ENCODE measurements at regions not wholly inside any gene's neighbourhood (a gene's known extent, or its start where the extent isn't known, plus 50 kb on each side); places are given as distances from the start of the nearest gene placed in this dataset.

- CTCF ChIA-PET = no interaction called here
- DNase-seq (ENCODE audit: low spot score) = peak; percentile 47
- peaks cover 57% of the 10 kb centered on the region for H3K27me3 ChIP-seq (replicated peaks; ENCODE audit: insufficient read depth, low read depth, low read length, poor library complexity)
These were observed 194.3 kb downstream of the KIF18A start for GRCh38 chr11:27913650-27914049.

GRCh38 chr11:27912916-27913315 is 195.0 kb downstream of the KIF18A start:
- BruUV-seq (replicated peaks) = no TSS peak
- ChIA-PET CTCF (no interaction called here), POLR2A (ENCODE audit: low non-redundant PET) (no interaction called here)
- Histone ChIP-seq H3K4me3 (ENCODE audit: low read depth, low read length, poor library complexity, severe bottlenecking) (no peak overlapping the region), H3K27ac (ENCODE audit: low read depth, low read length, poor library complexity, severe bottlenecking) (no peak overlapping the region), H3K27me3 (replicated peaks; ENCODE audit: insufficient read depth, low read depth, low read length, poor library complexity) (peaks cover 63% of the 10 kb centered on the region), H3K4me1 (ENCODE audit: insufficient read depth, low read length, poor library complexity, severe bottlenecking) (no peaks in the 10 kb centered on the region), H3K36me3 (ENCODE audit: insufficient read depth, low read length, poor library complexity, severe bottlenecking) (no peaks in the 10 kb centered on the region), H3K9me3 (ENCODE audit: low read depth, low read length, poor library complexity, severe bottlenecking) (no peaks in the 10 kb centered on the region)
- peak; percentile 37 for DNase-seq (ENCODE audit: low spot score)
- no peak for TF ChIP-seq EZH2 (IDR thresholded peaks at IDR 0.05; ENCODE audit: borderline replicate concordance, low read depth, low read length, poor library complexity, severe bottlenecking)
- TF ChIP-seq, protein P1, sequence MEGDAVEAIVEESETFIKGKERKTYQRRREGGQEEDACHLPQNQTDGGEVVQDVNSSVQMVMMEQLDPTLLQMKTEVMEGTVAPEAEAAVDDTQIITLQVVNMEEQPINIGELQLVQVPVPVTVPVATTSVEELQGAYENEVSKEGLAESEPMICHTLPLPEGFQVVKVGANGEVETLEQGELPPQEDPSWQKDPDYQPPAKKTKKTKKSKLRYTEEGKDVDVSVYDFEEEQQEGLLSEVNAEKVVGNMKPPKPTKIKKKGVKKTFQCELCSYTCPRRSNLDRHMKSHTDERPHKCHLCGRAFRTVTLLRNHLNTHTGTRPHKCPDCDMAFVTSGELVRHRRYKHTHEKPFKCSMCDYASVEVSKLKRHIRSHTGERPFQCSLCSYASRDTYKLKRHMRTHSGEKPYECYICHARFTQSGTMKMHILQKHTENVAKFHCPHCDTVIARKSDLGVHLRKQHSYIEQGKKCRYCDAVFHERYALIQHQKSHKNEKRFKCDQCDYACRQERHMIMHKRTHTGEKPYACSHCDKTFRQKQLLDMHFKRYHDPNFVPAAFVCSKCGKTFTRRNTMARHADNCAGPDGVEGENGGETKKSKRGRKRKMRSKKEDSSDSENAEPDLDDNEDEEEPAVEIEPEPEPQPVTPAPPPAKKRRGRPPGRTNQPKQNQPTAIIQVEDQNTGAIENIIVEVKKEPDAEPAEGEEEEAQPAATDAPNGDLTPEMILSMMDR (conservative IDR thresholded peaks at IDR 0.05; ENCODE audit: low read depth, low read length) = no peak
- intact Hi-C loops (cut with micrococcal nuclease; ENCODE audit: unreplicated experiment) = no loop called here

More at GRCh38 chr11:27913650-27914049, 194.3 kb downstream of the KIF18A start:
- H3K27ac ChIP-seq (ENCODE audit: low read depth, low read length, poor library complexity, severe bottlenecking) = no peak overlapping the region
- no peaks in the 10 kb centered on the region for H3K4me1 ChIP-seq (ENCODE audit: insufficient read depth, low read length, poor library complexity, severe bottlenecking)
- POLR2A ChIA-PET (ENCODE audit: low non-redundant PET) = no interaction called here
- no peaks in the 10 kb centered on the region for H3K36me3 ChIP-seq (ENCODE audit: insufficient read depth, low read length, poor library complexity, severe bottlenecking)
- TF ChIP-seq, protein P1 (conservative IDR thresholded peaks at IDR 0.05; ENCODE audit: low read depth, low read length) = no peak
- TF ChIP-seq EZH2 (IDR thresholded peaks at IDR 0.05; ENCODE audit: borderline replicate concordance, low read depth, low read length, poor library complexity, severe bottlenecking) = no peak
- H3K9me3 ChIP-seq (ENCODE audit: low read depth, low read length, poor library complexity, severe bottlenecking) = no peaks in the 10 kb centered on the region
- intact Hi-C loops (cut with micrococcal nuclease; ENCODE audit: unreplicated experiment) = no loop called here
- no peak overlapping the region for H3K4me3 ChIP-seq (ENCODE audit: low read depth, low read length, poor library complexity, severe bottlenecking)
- BruUV-seq (replicated peaks) = no TSS peak

DNA sequence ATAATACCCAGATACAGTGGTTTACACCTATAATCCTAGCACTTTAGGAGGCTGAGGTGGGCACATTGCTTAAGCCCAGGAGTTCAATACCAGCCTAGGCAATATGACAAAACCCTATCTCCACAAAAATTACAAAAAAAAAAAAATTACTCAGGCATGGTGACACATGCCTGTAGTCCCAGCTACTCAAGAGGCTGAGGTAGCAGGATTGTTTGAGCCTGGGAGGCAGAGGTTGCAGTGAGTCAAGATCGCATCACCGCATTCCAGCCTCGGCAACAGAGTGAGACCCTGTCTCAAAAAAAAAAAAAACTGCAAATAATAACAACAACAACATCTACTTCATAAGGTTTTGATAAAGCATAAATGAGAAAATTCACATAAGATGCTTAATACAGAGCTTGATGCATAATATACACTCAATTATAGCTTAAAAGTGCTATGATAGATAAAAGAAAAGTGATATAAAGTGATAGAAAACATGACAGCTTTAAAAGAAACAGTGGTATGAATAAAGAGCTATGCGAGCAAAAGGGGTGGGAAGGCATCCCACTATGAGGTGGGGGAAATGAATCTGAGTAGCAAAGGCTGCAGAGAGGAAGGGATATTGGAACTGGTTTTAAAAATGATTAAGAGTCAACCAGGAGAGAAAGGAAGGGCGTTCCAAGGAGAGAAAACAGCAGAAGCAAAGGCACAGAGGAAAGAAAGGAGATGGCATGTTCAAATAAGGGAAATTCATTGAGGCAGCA is 197.6 kb downstream of the KIF18A start:
- intact Hi-C loops (cut with micrococcal nuclease; ENCODE audit: unreplicated experiment) = no loop called here
- no peak overlapping the region for H3K27ac ChIP-seq (ENCODE audit: low read depth, low read length, poor library complexity, severe bottlenecking)
- BruUV-seq (replicated peaks) = no TSS peak
- ChIA-PET POLR2A (ENCODE audit: low non-redundant PET) (interaction anchor here (0.6 kb wide), 1 partner anchor 524 kb away, joined by 4 read pairs; no protein-coding TSS in a partner anchor), CTCF (no interaction called here)
- H3K36me3 ChIP-seq (ENCODE audit: insufficient read depth, low read length, poor library complexity, severe bottlenecking) = no peaks in the 10 kb centered on the region
- no peak for DNase-seq (ENCODE audit: low spot score)
- peaks cover 67% of the 10 kb centered on the region for H3K27me3 ChIP-seq (replicated peaks; ENCODE audit: insufficient read depth, low read depth, low read length, poor library complexity)
- H3K9me3 ChIP-seq (ENCODE audit: low read depth, low read length, poor library complexity, severe bottlenecking) = no peaks in the 10 kb centered on the region
- no peak for TF ChIP-seq EZH2 (IDR thresholded peaks at IDR 0.05; ENCODE audit: borderline replicate concordance, low read depth, low read length, poor library complexity, severe bottlenecking)
- TF ChIP-seq, protein P1 (conservative IDR thresholded peaks at IDR 0.05; ENCODE audit: low read depth, low read length) = no peak
- H3K4me1 ChIP-seq (ENCODE audit: insufficient read depth, low read length, poor library complexity, severe bottlenecking) = no peaks in the 10 kb centered on the region
- no peak overlapping the region for H3K4me3 ChIP-seq (ENCODE audit: low read depth, low read length, poor library complexity, severe bottlenecking)
